MCF 10A (cell line): ENCODE measurements at regions not wholly inside any gene's neighbourhood (a gene's known extent, or its start where the extent isn't known, plus 50 kb on each side); places are given as distances from the start of the nearest gene placed in this dataset.
A peak's percentile ranks its signal among the peaks of the same experiment; 100 is the strongest.

Source experiments
- BruUV-seq: library from RNA; stranded (reverse); fragments of 400-500 nt; replicated peaks from 2 replicates; lab custom pipeline; 2021; lab: Mats Ljungman, UMichigan
- CTCF ChIA-PET: fragments of 300-600 bp; sonication (Branson Sonifier 250); formaldehyde crosslinking; extraction: SDS; loops from one replicate; lab custom pipeline; 2021; ENCODE audit warnings: antibody characterized with exemption, inconsistent platforms; lab: Yijun Ruan, JAX
- POLR2A ChIA-PET: fragments of 300-600, 350-650 bp; sonication (Branson Sonifier 250); formaldehyde crosslinking; extraction: SDS; loops from one replicate; lab custom pipeline; 2020; ENCODE audit warnings: antibody characterized with exemption, inconsistent platforms; lab: Yijun Ruan, JAX
- DNase-seq: peaks from one replicate; pipeline ENCODE4 v3.0.0-alpha.2; 2018; ENCODE audit not compliant: unreplicated experiment
- H3K27ac Mint-ChIP-seq: one replicate; pipeline ENCODE4 v1.8.0; 2022; ENCODE audit warnings: mild to moderate bottlenecking, low read depth, mixed read lengths; ENCODE audit not compliant: unreplicated experiment
- H3K27me3 Mint-ChIP-seq: one replicate; pipeline ENCODE4 v1.8.0; 2022; ENCODE audit warnings: mixed read lengths; ENCODE audit not compliant: insufficient read depth, unreplicated experiment
- H3K36me3 Mint-ChIP-seq: one replicate; pipeline ENCODE4 v1.8.0; 2022; ENCODE audit warnings: mild to moderate bottlenecking, moderate library complexity, mixed read lengths; ENCODE audit not compliant: insufficient read depth, unreplicated experiment
- H3K4me1 Mint-ChIP-seq: one replicate; pipeline ENCODE4 v1.8.0; 2022; ENCODE audit warnings: mixed read lengths; ENCODE audit not compliant: insufficient read depth, unreplicated experiment
- H3K4me3 Mint-ChIP-seq: one replicate; pipeline ENCODE4 v1.8.0; 2022; ENCODE audit warnings: mild to moderate bottlenecking, moderate library complexity, mixed read lengths; ENCODE audit not compliant: unreplicated experiment
- H3K9me3 Mint-ChIP-seq: one replicate; pipeline ENCODE4 v1.8.0; 2022; ENCODE audit warnings: mixed read lengths; ENCODE audit not compliant: unreplicated experiment
- intact Hi-C: fragments of 100-400 bp; cut with micrococcal nuclease; formaldehyde crosslinking; loops from 2 replicates; pipeline ENCODE4 v1.14.1; 2022
- TF ChIP-seq, protein P1 (sequence below): fragments of 200-600 bp; IDR thresholded peaks from one replicate; pipeline ENCODE4 v1.8.0; 2022; ENCODE audit warnings: antibody characterized with exemption, mild to moderate bottlenecking; ENCODE audit not compliant: unreplicated experiment

DNA sequence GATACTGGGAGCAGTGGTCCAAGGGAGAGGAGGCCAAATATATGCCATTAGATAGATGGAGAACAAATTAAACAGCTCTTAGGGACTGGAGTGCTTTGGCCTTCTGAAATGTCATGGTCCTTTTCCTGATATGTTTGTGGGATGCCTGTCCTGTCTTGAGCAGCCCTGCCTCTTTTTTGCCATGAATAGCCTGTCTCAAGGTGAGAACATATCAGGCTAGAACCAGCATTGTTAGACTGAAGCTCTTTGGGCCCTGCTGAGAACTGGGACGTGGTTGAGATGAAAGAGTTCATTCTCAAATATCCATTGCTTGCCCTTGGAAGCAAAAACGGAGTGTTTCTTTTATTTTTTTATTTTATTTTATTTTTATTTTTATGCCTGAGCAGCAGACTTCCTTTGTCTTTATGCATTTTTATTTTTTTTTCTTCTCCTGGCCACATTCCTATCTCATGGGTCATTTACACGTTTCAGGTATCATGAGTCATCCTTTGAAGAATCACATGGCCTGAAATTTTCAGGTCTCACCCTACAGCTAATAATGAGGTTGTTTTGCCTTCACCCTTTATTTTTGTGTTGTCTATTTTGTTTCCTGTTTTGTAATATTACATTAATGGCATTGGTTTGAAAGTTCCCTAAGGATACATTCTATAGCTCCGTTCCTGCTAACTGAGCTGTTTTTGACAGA lies 371.4 kb downstream of the PSAT1 start:
- peak; percentile 62 for DNase-seq
- Mint-ChIP-seq H3K36me3 (no peaks in the 10 kb centered on the region), H3K4me3 (no peak overlapping the region), H3K27ac (peak overlapping the region; percentile 20), H3K9me3 (no peaks in the 10 kb centered on the region), H3K27me3 (no peaks in the 10 kb centered on the region), H3K4me1 (peaks cover 17% of the 10 kb centered on the region)
- TF ChIP-seq, protein P1, sequence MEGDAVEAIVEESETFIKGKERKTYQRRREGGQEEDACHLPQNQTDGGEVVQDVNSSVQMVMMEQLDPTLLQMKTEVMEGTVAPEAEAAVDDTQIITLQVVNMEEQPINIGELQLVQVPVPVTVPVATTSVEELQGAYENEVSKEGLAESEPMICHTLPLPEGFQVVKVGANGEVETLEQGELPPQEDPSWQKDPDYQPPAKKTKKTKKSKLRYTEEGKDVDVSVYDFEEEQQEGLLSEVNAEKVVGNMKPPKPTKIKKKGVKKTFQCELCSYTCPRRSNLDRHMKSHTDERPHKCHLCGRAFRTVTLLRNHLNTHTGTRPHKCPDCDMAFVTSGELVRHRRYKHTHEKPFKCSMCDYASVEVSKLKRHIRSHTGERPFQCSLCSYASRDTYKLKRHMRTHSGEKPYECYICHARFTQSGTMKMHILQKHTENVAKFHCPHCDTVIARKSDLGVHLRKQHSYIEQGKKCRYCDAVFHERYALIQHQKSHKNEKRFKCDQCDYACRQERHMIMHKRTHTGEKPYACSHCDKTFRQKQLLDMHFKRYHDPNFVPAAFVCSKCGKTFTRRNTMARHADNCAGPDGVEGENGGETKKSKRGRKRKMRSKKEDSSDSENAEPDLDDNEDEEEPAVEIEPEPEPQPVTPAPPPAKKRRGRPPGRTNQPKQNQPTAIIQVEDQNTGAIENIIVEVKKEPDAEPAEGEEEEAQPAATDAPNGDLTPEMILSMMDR, result no peak
- no TSS peak for BruUV-seq
- CTCF ChIA-PET, result interaction anchor here (0.6 to 1.3 kb wide), 6 partner anchors 16 to 586 kb away, joined by 3 to 6 read pairs (median 3); no protein-coding TSS in a partner anchor
- POLR2A ChIA-PET, result interaction anchor here (0.5 to 1.0 kb wide), 5 partner anchors 12 to 658 kb away, joined by 3 read pairs; no protein-coding TSS in a partner anchor
- intact Hi-C loops, result no loop called here

DNA sequence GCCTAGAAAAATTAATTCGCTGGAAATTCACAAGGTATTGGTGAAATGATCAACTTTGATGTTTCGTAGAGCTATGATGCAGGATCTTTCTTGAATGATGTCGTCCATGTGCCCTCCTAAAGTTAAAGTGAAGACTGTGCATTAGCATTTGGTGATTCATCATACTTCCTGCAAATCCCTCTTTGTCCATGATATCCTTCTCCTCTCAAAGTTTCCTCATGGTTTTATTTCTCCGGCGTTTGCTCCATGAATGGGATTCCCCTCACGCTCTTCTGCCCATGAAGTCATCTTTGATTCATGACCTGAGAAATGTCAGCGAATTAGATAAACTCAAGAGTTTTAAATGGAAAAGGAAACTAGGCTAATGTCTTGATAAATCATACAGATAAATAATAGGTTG lies 372.7 kb downstream of the PSAT1 start:
- TF ChIP-seq, protein P1, result no peak
- Mint-ChIP-seq H3K36me3 (no peaks in the 10 kb centered on the region), H3K4me3 (no peak overlapping the region), H3K27me3 (no peaks in the 10 kb centered on the region), H3K9me3 (no peaks in the 10 kb centered on the region), H3K27ac (no peak overlapping the region), H3K4me1 (peaks cover 17% of the 10 kb centered on the region)
- DNase-seq, result no peak
- no TSS peak for BruUV-seq
- intact Hi-C loops, result no loop called here
- CTCF ChIA-PET, result interaction anchor here (1.1 kb wide), 1 partner anchor 15 kb away, joined by 3 read pairs; no protein-coding TSS in a partner anchor
- POLR2A ChIA-PET, result no interaction called here

DNA sequence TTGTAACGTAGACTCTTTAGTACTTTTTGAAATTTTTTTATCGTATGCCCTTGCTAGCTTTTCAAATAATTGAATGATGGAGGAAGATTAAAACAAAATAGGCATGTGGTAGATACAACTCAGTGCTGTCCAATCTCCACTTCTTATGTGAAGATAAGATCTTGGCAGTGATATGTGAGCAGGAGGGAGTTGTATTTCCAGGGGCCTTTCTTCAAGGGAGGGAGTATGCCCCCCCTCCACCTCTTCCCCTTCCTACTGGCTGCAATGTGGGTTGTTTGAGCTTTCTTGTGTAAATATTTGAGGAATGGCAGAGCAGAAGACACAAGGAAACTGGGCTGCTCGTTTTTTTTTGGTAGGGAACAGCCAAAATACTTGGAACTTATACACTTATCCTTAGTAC lies 374.9 kb downstream of the PSAT1 start:
- Mint-ChIP-seq H3K36me3 (no peaks in the 10 kb centered on the region), H3K27ac (no peak overlapping the region), H3K4me3 (no peak overlapping the region), H3K4me1 (peaks cover 13% of the 10 kb centered on the region), H3K27me3 (no peaks in the 10 kb centered on the region), H3K9me3 (no peaks in the 10 kb centered on the region)
- no peak for DNase-seq
- ChIA-PET POLR2A (no interaction called here), CTCF (no interaction called here)
- TF ChIP-seq, protein P1, result no peak
- no TSS peak for BruUV-seq
- intact Hi-C loops, result no loop called here

DNA sequence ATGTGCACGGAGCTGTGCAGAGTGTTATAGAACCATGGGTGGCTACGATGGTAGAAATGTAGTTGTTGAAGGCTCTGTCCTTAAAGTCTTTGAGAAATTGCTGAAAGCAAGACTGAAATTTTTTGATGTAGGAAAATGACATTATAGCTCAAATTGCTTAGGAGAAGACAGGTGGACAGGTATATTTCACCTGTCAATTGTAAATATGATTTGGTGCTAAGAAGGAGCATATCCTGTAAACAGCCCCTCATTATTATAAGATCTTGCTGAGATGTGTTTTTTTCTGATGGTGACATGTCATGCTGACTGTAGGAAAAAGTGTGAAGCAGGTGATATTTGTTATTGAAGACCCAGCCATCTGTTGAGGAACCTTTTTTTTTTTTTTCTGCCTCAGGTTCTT lies 377.9 kb downstream of the PSAT1 start:
- H3K4me1 Mint-ChIP-seq, result no peaks in the 10 kb centered on the region
- H3K27ac Mint-ChIP-seq, result no peak overlapping the region
- H3K4me3 Mint-ChIP-seq, result no peak overlapping the region
- TF ChIP-seq, protein P1, result no peak
- CTCF ChIA-PET, result interaction anchor here (0.7 kb wide), 1 partner anchor 60 kb away, joined by 3 read pairs; no protein-coding TSS in a partner anchor
- BruUV-seq, result no TSS peak
- H3K27me3 Mint-ChIP-seq, result no peaks in the 10 kb centered on the region
- no peaks in the 10 kb centered on the region for H3K36me3 Mint-ChIP-seq
- POLR2A ChIA-PET, result interaction anchor here (0.6 kb wide), 1 partner anchor 34 kb away, joined by 3 read pairs; no protein-coding TSS in a partner anchor
- H3K9me3 Mint-ChIP-seq, result no peaks in the 10 kb centered on the region
- intact Hi-C loops, result no loop called here
- DNase-seq, result no peak
